ENCODE measurements at regions not wholly inside any gene's neighbourhood (a gene's known extent, or its start where the extent isn't known, plus 50 kb on each side); places are given as distances from the start of the nearest gene placed in this dataset.
"Not testable (repeated sequence)": the region's sequence is repeated elsewhere in the genome, so short reads cannot be mapped to it uniquely, and the experiment has no call there.

- intact Hi-C loops (cut with DNase I, micrococcal nuclease) = no loop called here
- ATAC-seq (no peak), DNase-seq (no peak)
Observed at GRCh38 chrX:95907081-95907480, 777.6 kb upstream of the DIAPH2 start.

DNA sequence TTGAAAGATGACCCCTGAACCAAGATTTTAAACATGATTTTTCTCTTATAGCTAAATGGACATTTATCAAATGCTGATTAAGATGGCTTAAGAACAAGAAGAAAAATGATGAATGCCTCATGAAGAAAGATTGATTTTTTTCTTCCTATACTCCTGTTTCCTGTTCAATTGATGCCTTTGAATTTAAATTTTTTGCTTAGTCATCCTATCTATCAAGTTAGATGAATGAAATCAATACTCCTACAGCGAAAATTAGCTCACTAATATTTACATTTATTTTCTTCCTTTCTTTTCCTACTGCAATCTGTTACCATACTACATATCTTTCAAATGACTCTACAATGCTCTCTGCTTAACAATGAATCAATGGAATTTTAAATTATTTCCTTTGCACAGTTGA is 773.6 kb upstream of the DIAPH2 start:
- ATAC-seq = no peak
- intact Hi-C loops (cut with DNase I, micrococcal nuclease) = no loop called here
- DNase-seq = no peak

DNA sequence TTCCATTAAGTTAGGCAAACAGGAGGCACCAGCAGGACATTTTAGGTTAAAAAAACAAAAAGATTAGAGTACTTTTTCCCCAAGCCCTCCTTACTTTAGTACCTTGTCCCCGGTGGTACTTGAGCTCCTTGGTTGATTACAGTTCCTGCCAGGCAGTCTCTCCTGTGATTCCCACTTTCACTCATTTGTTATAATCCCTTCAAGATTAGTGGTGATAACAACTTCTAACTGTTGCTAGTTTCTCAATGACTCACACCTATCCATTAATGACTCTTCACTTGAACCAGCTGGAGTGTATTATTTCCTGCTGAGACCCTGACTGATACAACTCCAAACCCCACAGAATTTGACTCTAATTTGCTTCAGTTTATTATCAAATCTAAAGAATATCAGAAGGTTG is 765.0 kb upstream of the DIAPH2 start:
- DNase-seq (no peak), ATAC-seq (no peak)
- intact Hi-C loops (cut with DNase I, micrococcal nuclease) = no loop called here

GRCh38 chrX:95945528-95945927 is 739.1 kb upstream of the DIAPH2 start:
- ATAC-seq (no peak), DNase-seq (no peak)
- intact Hi-C loops (cut with DNase I, micrococcal nuclease) = no loop called here

DNA sequence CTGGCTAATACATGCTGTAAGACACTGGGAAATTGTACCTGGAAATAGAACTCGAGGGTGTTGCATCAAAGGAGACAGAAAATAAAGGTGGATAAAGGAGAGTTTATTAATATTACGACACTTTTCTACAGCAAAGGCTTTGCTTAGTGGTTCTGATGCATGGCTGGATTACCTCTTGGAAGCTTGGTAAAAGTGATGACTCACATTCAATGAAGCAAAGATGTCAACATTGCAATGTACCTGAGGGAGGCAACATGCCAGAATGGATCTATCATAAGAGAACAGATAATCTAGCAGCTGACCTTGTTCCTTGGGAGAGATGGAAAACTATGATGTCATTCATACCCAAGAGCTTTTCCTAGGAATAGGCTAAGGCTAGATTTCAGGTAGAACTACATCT is 735.1 kb upstream of the DIAPH2 start:
- ATAC-seq = no peak
- intact Hi-C loops (cut with DNase I, micrococcal nuclease) = no loop called here
- DNase-seq = no peak

DNA sequence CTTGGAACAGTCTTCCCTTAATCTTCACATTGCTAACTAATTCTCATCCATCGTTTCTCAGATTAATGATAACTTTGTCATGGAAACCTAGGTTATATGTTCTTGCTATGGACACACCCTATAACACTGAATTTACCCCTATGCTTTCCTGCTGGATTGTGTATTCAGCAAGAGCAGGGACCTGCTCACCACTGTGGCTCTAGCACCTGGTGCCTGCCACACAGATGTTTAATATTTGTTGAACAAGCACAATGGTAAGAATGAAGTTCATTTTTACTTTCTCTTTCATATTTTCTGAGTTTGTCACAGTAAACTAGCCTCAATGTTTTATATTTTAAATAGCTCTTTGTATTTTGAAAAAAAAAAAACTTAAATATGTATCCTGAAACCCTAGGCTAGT is 734.0 kb upstream of the DIAPH2 start:
- intact Hi-C loops (cut with DNase I, micrococcal nuclease) = no loop called here
- ATAC-seq = peak; percentile 26

DNA sequence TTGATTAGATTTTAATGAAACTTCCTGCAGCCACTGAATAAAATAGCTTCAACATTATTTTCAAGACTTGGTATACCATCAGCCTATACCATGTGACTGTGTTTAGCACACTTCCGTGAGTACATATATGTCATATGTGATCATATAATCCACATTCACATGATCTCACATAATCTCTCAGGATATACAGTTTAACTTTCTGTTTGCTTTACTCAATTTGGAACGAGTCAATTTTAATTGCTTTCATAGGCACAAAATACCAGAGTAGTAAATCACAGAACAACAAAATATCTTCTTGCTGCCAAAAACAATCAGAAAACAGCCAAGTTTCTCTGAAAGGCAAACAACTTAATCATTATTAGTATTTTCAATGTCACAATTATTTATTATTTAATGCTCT is 731.1 kb upstream of the DIAPH2 start:
- intact Hi-C loops (cut with DNase I, micrococcal nuclease) = no loop called here
- ATAC-seq (no peak), DNase-seq (no peak)

More for the DNA sequence above, 734.0 kb upstream of the DIAPH2 start:
- no peak for DNase-seq

DNA sequence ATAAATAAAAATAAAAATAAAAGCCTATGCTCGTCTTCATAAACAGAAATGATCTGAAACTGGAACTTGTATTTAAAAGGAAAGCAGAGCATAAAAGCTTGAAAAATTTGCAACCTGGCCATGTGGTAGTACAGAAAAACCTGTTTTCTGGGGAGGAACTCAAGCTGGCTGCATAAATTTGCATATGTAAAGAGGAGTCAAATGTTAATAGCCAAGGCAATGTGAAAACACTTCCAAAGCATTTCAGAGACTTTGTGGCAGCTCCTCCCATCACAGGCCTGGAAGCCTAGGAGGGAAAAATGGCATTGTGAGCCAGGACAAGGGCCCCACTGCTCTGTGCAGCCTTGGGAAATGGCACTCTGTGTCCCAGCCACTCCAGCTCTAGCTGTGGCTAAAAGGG is 727.9 kb upstream of the DIAPH2 start:
- ATAC-seq (no peak), DNase-seq (no peak)
- intact Hi-C loops (cut with DNase I, micrococcal nuclease) = no loop called here

GRCh38 chrX:95973456-95974095 is 711.1 kb upstream of the DIAPH2 start:
- intact Hi-C loops (cut with DNase I, micrococcal nuclease); ATAC-seq; DNase-seq: not testable (repeated sequence)

- DNase-seq = no peak
- intact Hi-C loops (cut with DNase I, micrococcal nuclease) = no loop called here
- no peak for ATAC-seq
Observed at GRCh38 chrX:95974096-95974470, 710.6 kb upstream of the DIAPH2 start.

DNA sequence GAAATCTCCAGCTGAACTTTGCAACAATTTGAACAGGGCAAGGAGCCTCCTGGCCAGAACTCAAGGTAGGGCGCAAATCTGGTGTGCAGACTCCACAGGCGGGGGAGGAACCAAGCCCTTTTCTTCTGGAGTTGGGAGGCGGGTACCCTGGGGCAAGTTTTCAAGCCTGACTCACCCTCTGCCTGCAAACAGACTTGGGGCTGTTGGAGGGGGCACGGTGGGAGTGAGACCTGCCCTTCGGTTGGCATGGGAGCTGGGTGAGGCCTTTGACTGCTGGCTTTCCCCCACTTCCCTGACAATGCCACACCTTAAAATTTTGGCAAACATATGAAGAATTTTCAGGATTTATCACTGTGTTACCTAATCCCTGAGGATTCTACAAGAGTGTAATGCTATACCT is 709.8 kb upstream of the DIAPH2 start:
- ATAC-seq (no peak), DNase-seq (no peak)
- intact Hi-C loops (cut with DNase I, micrococcal nuclease) = no loop called here

DNA sequence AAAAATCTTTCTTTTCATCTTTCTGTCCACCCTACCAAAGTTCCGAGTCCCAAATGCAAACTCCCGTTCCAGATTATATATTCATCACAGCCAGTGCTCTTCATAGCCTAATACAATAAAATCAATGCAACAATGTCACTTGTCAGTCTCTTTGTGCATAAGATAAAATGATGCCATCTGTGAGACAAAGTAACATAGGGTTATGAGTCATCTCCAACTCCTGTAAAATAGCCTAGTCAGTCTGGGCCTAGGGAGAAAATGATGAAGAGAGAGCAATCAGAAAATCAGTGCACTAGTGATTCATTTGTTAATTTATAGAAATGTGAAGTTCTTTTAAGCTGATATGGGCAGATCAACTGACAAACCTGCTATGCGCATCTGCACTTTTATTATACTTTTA is 689.1 kb upstream of the DIAPH2 start:
- ATAC-seq (no peak), DNase-seq (no peak)
- intact Hi-C loops (cut with DNase I, micrococcal nuclease) = no loop called here

GRCh38 chrX:95996294-95996693 is 688.3 kb upstream of the DIAPH2 start:
- intact Hi-C loops (cut with DNase I, micrococcal nuclease) = no loop called here
- DNase-seq (no peak), ATAC-seq (no peak)

DNA sequence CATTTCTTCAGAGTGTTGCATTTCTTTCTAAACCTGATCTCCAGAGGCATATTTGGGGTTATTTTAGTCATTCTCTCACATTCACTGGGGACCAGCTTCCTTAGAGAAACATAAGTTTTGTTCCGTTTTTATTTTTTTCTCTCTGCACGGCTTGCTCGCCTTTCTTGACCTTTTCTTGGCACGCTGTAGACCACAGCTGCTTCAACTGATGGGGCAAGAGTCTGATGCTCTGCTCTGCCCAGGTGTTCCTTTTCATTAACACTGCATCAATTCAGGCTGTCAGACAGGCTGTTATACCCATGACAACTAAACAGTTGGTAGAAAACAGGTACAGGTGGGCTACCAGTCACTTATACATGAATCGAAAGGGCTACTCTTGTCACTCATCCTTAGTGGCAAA is 682.2 kb upstream of the DIAPH2 start:
- no peak for ATAC-seq
- intact Hi-C loops (cut with DNase I, micrococcal nuclease) = no loop called here

GRCh38 chrX:96004386-96004785 is 680.3 kb upstream of the DIAPH2 start:
- intact Hi-C loops (cut with DNase I, micrococcal nuclease) = no loop called here
- no peak for ATAC-seq
- no peak for DNase-seq

More for the DNA sequence above, 682.2 kb upstream of the DIAPH2 start:
- no peak for DNase-seq

GRCh38 chrX:96006281-96006680 is 678.4 kb upstream of the DIAPH2 start:
- DNase-seq (no peak), ATAC-seq (no peak)
- intact Hi-C loops (cut with DNase I, micrococcal nuclease) = no loop called here

- DNase-seq (no peak), ATAC-seq (no peak)
- intact Hi-C loops (cut with DNase I, micrococcal nuclease) = no loop called here
Observed at GRCh38 chrX:96027407-96027806, 657.2 kb upstream of the DIAPH2 start.

DNA sequence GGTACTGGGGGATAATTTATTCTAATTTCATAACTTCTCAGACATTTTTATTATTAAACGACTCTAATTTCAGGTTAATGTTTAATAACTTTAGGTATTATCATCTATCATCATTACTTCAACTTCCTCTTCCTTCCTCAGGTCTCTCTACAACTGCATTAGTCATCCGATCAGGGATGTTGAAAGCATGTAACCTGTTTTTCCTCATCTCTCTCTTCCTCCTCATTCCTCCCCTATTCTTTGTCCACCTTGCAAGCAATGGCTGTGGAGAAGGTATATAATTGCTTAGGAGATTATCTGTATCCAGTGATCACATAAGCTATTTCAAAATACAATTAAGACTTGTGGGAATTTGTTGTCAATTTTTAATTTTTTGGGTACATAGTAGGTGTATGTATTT is 632.6 kb upstream of the DIAPH2 start:
- ATAC-seq (no peak), DNase-seq (no peak)
- intact Hi-C loops (cut with DNase I, micrococcal nuclease) = no loop called here

- intact Hi-C loops (cut with DNase I, micrococcal nuclease) = no loop called here
- DNase-seq (no peak), ATAC-seq (no peak)
Observed at GRCh38 chrX:96081891-96082290, 602.8 kb upstream of the DIAPH2 start.

GRCh38 chrX:96094616-96095015 is 590.0 kb upstream of the DIAPH2 start:
- ATAC-seq (no peak), DNase-seq (no peak)
- intact Hi-C loops (cut with DNase I, micrococcal nuclease) = no loop called here

DNA sequence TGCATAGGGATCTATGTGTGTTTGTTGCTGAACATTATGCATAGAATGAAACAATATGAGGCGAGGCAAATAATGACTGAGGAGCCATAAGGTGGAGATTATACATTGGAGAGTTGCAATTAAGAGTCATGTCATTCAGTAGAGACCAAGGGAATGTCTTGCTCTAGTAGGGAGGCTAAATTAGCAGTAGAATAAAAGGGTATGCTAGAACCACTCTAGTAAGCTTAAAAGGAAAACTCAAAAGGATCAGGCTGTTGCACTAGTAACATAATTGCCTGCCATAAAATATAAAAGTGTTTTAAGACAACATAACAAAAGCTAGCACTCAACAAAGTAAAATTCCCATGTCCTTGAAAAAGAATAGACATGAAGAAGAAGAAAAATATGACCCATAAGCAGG is 586.2 kb upstream of the DIAPH2 start:
- ATAC-seq = no peak
- no peak for DNase-seq
- intact Hi-C loops (cut with DNase I, micrococcal nuclease) = no loop called here

GRCh38 chrX:96102997-96103396 is 581.6 kb upstream of the DIAPH2 start:
- ATAC-seq = no peak
- intact Hi-C loops (cut with DNase I, micrococcal nuclease) = no loop called here
- DNase-seq = no peak

Data from left colon (tissue), 2 donors.